HEK293T (cell line): ENCODE measurements at regions not wholly inside any gene's neighbourhood (a gene's known extent, or its start where the extent isn't known, plus 50 kb on each side); places are given as distances from the start of the nearest gene placed in this dataset.

ENCODE experiments used
- ARNT ChIP-seq: fragments of 450-650 bp; IDR thresholded peaks from 2 replicates; pipeline ENCODE4 v1.6.1; 2017; ENCODE audit warnings: mild to moderate bottlenecking
- BHLHE40 ChIP-seq: fragments of 450-650 bp; IDR thresholded peaks from 2 replicates; pipeline ENCODE4 v1.6.1; 2016; ENCODE audit warnings: mild to moderate bottlenecking, moderate library complexity, borderline replicate concordance
- CTBP1 ChIP-seq: fragments of 450-650 bp; IDR thresholded peaks from 2 replicates; pipeline ENCODE4 v1.6.1; 2016; ENCODE audit warnings: borderline replicate concordance
- FOXA1 ChIP-seq: fragments of 450-650 bp; IDR thresholded peaks from 2 replicates; pipeline ENCODE4 v1.6.1; 2016; ENCODE audit warnings: mild to moderate bottlenecking
- FOXM1 ChIP-seq: fragments of 450-650 bp; IDR thresholded peaks from 2 replicates; pipeline ENCODE4 v1.6.1; 2017; ENCODE audit warnings: mild to moderate bottlenecking, borderline replicate concordance
- HDGF ChIP-seq: fragments of 450-650 bp; IDR thresholded peaks from 2 replicates; pipeline ENCODE4 v1.6.1; 2017; ENCODE audit warnings: antibody characterized with exemption, borderline replicate concordance
- L3MBTL2 ChIP-seq: fragments of 450-650 bp; conservative IDR thresholded peaks from 2 replicates; pipeline ENCODE4 v1.6.1; 2016; ENCODE audit warnings: mild to moderate bottlenecking
- LEF1 ChIP-seq: fragments of 450-650 bp; IDR thresholded peaks from 2 replicates; pipeline ENCODE4 v1.6.1; 2017; ENCODE audit warnings: mild to moderate bottlenecking, borderline replicate concordance
- NFRKB ChIP-seq: fragments of 450-650 bp; IDR thresholded peaks from 2 replicates; pipeline ENCODE4 v1.6.1; 2016; ENCODE audit warnings: mild to moderate bottlenecking, moderate library complexity
- SP1 ChIP-seq: fragments of 450-650 bp; IDR thresholded peaks from 2 replicates; pipeline ENCODE4 v1.6.1; 2017
- TARDBP ChIP-seq: fragments of 450-650 bp; IDR thresholded peaks from 2 replicates; pipeline ENCODE4 v1.6.1; 2016
- ZNF384 ChIP-seq: fragments of 450-650 bp; IDR thresholded peaks from 2 replicates; pipeline ENCODE4 v1.6.1; 2016
- TF ChIP-seq, protein P1 (sequence below): fragments of 450-650 bp; IDR thresholded peaks from 2 replicates; pipeline ENCODE4 v1.6.1; 2016

DNA sequence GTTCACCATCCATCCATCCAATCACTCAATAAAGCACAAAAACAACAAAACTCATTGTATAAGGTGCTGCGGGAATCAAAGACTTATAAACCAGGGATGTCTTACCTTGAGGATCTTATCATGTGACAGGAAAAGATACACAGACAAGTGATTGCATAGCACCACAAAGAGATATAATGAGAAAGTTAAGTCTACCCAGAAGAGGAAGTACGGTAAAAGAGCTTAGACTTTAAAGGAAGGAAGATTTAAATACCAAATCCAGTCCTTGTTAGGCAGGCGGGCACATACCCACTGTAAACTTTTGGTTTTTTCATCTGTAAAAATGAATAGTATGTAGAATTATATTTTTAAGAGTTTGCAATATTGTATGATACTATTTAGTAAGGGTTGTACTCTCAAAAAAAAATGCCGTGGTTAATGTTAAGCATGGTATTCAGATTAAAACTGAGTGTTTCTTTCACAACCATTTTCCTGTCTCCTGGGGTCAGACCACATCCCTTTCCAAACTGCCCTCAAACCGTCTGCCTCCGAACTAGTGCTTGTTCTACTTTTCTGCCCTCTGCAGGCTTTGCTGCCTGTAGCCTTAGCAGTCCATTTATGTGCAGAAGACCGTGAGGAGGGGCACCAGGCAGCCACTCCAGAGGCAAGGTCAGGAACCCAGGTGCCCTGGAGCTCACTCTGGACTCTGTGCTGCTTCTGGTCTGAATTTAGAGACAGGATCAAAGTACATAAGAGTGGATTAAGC lies 179.5 kb upstream of the SYNDIG1 start:
- TF ChIP-seq TARDBP = no peak
- TF ChIP-seq, protein P1, sequence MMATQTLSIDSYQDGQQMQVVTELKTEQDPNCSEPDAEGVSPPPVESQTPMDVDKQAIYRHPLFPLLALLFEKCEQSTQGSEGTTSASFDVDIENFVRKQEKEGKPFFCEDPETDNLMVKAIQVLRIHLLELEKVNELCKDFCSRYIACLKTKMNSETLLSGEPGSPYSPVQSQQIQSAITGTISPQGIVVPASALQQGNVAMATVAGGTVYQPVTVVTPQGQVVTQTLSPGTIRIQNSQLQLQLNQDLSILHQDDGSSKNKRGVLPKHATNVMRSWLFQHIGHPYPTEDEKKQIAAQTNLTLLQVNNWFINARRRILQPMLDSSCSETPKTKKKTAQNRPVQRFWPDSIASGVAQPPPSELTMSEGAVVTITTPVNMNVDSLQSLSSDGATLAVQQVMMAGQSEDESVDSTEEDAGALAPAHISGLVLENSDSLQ = no peak
- TF ChIP-seq SP1 = no peak
- TF ChIP-seq LEF1 = no peak
- TF ChIP-seq BHLHE40 = no peak
- no peak for TF ChIP-seq FOXM1
- no peak for TF ChIP-seq ZNF384
- no peak for TF ChIP-seq FOXA1
- no peak for TF ChIP-seq ARNT
- no peak for TF ChIP-seq HDGF
- no peak for TF ChIP-seq CTBP1
- TF ChIP-seq L3MBTL2 = no peak
- TF ChIP-seq NFRKB = no peak
